ENCODE measurements at regions not wholly inside any gene's neighbourhood (a gene's known extent, or its start where the extent isn't known, plus 50 kb on each side); places are given as distances from the start of the nearest gene placed in this dataset.

GRCh38 chr3:150269526-150269925, 138.6 kb upstream of the TSC22D2 start:
- Histone ChIP-seq H3K27ac (ENCODE audit: low read length) (no peak overlapping the region), H4K20me1 (ENCODE audit: insufficient read depth, low read length) (no peaks in the 10 kb centered on the region), H3K4me2 (ENCODE audit: low read depth, low read length) (no peak overlapping the region), H3K4me3 (ENCODE audit: low read length) (no peak overlapping the region), H3K27me3 (replicated peaks; ENCODE audit: insufficient read depth, low read length) (no peaks in the 10 kb centered on the region), H2AFZ (ENCODE audit: low read length) (no peak overlapping the region), H3K9me3 (replicated peaks; ENCODE audit: insufficient read depth, low read length) (no peaks in the 10 kb centered on the region), H3K36me3 (replicated peaks; ENCODE audit: insufficient read depth, low read length) (no peaks in the 10 kb centered on the region), H3K9ac (ENCODE audit: low read length) (no peak overlapping the region), H3K9me2 (replicated peaks; ENCODE audit: insufficient read depth, low read length) (no peaks in the 10 kb centered on the region), H3F3A (ENCODE audit: insufficient read depth, low read length) (no peaks in the 10 kb centered on the region), H3K4me1 (ENCODE audit: low read length) (no peaks in the 10 kb centered on the region), H3K79me2 (ENCODE audit: low read length) (no peaks in the 10 kb centered on the region)
- DNase-seq, result no peak
- TF ChIP-seq EZH2 (optimal IDR thresholded peaks at IDR 0.05; ENCODE audit: low read depth, low read length) (no peak), EZH2phosphoT487 (IDR thresholded peaks at IDR 0.05; ENCODE audit: low read length) (no peak), CTCF (IDR thresholded peaks at IDR 0.05; ENCODE audit: low read length) (no peak)

GRCh38 chr3:150268426-150269391, 139.4 kb upstream of the TSC22D2 start:
- H3K9me2 ChIP-seq (replicated peaks; ENCODE audit: insufficient read depth, low read length), result no peaks in the 10 kb centered on the region
- H2AFZ ChIP-seq (ENCODE audit: low read length), result no peak overlapping the region
- no peaks in the 10 kb centered on the region for H3K9me3 ChIP-seq (replicated peaks; ENCODE audit: insufficient read depth, low read length)
- no peak overlapping the region for H3K4me2 ChIP-seq (ENCODE audit: low read depth, low read length)
- H3K27me3 ChIP-seq (replicated peaks; ENCODE audit: insufficient read depth, low read length), result no peaks in the 10 kb centered on the region
- H3K4me1 ChIP-seq (ENCODE audit: low read length), result no peaks in the 10 kb centered on the region
- no peaks in the 10 kb centered on the region for H3F3A ChIP-seq (ENCODE audit: insufficient read depth, low read length)
- no peak for DNase-seq
- no peak overlapping the region for H3K4me3 ChIP-seq (ENCODE audit: low read length)
- H4K20me1 ChIP-seq (ENCODE audit: insufficient read depth, low read length), result no peaks in the 10 kb centered on the region
- TF ChIP-seq EZH2 (optimal IDR thresholded peaks at IDR 0.05; ENCODE audit: low read depth, low read length) (no peak), CTCF (IDR thresholded peaks at IDR 0.05; ENCODE audit: low read length) (no peak), EZH2phosphoT487 (IDR thresholded peaks at IDR 0.05; ENCODE audit: low read length) (no peak)
- H3K9ac ChIP-seq (ENCODE audit: low read length), result no peak overlapping the region
- no peak overlapping the region for H3K27ac ChIP-seq (ENCODE audit: low read length)
- H3K79me2 ChIP-seq (ENCODE audit: low read length), result no peaks in the 10 kb centered on the region
- H3K36me3 ChIP-seq (replicated peaks; ENCODE audit: insufficient read depth, low read length), result no peaks in the 10 kb centered on the region

- H3K27ac ChIP-seq (ENCODE audit: low read length), result no peak overlapping the region
- no peaks in the 10 kb centered on the region for H3K27me3 ChIP-seq (replicated peaks; ENCODE audit: insufficient read depth, low read length)
- no peak for TF ChIP-seq EZH2phosphoT487 (IDR thresholded peaks at IDR 0.05; ENCODE audit: low read length)
- TF ChIP-seq CTCF (IDR thresholded peaks at IDR 0.05; ENCODE audit: low read length), result no peak
- no peak for TF ChIP-seq EZH2 (optimal IDR thresholded peaks at IDR 0.05; ENCODE audit: low read depth, low read length)
- H3K4me1 ChIP-seq (ENCODE audit: low read length), result no peaks in the 10 kb centered on the region
- DNase-seq, result no peak
- no peaks in the 10 kb centered on the region for H4K20me1 ChIP-seq (ENCODE audit: insufficient read depth, low read length)
- H3K9me3 ChIP-seq (replicated peaks; ENCODE audit: insufficient read depth, low read length), result no peaks in the 10 kb centered on the region
- H3K4me2 ChIP-seq (ENCODE audit: low read depth, low read length), result no peak overlapping the region
- no peaks in the 10 kb centered on the region for H3K79me2 ChIP-seq (ENCODE audit: low read length)
- no peaks in the 10 kb centered on the region for H3F3A ChIP-seq (ENCODE audit: insufficient read depth, low read length)
- no peaks in the 10 kb centered on the region for H3K9me2 ChIP-seq (replicated peaks; ENCODE audit: insufficient read depth, low read length)
- H3K36me3 ChIP-seq (replicated peaks; ENCODE audit: insufficient read depth, low read length), result no peaks in the 10 kb centered on the region
- no peak overlapping the region for H3K4me3 ChIP-seq (ENCODE audit: low read length)
- no peak overlapping the region for H2AFZ ChIP-seq (ENCODE audit: low read length)
- H3K9ac ChIP-seq (ENCODE audit: low read length), result no peak overlapping the region
These were observed 140.8 kb upstream of the TSC22D2 start for GRCh38 chr3:150267288-150267687.
